Stomach (tissue), 8 donors: ENCODE measurements at regions not wholly inside any gene's neighbourhood (a gene's known extent, or its start where the extent isn't known, plus 50 kb on each side); places are given as distances from the start of the nearest gene placed in this dataset.

ENCODE experiments used
- DNase-seq, 2 donors: peaks; one replicate each; pipeline versions ENCODE4 v3.0.0 to v3.0.0-alpha.2; 2013 to 2019
- H3K27ac ChIP-seq, 5 donors: fragments of 200-600 bp in 4 of 5; sonication (generic) in 4 of 5; one replicate each; pipeline ENCODE4 v1.5.1; 2013 to 2019; ENCODE audit warnings: mild to moderate bottlenecking in 1 of 5, moderate library complexity in 1 of 5
- H3K27me3 ChIP-seq, 3 donors: fragments of 200-600 bp; sonication (generic); one replicate each; pipeline ENCODE4 v1.5.1; 2017 to 2019; ENCODE audit warnings: mixed run types in 1 of 3
- H3K36me3 ChIP-seq, 4 donors: fragments of 200-600 bp; sonication (generic); 1 replicate in 3 of 4; 2 replicates in 1 of 4; pipeline ENCODE4 v1.5.1; 2016 to 2019
- H3K4me1 ChIP-seq, 4 donors: fragments of 200-600 bp; sonication (generic); one replicate each; pipeline ENCODE4 v1.5.1; 2016 to 2019
- H3K4me3 ChIP-seq, 4 donors: fragments of 200-600 bp; sonication (generic) in 3 of 4; one replicate each; pipeline ENCODE4 v1.5.1; 2016 to 2019; ENCODE audit warnings: mild to moderate bottlenecking in 1 of 4
- H3K9me3 ChIP-seq, 4 donors: fragments of 200-600 bp; sonication (generic); one replicate each; pipeline ENCODE4 v1.5.1; 2016 to 2019
- EP300 ChIP-seq: sonication (generic); formaldehyde crosslinking; IDR thresholded peaks from one replicate; pipeline ENCODE4 v1.6.1; 2017; ENCODE audit warnings: antibody characterized with exemption
- POLR2A ChIP-seq, 4 donors: fragments of 450-650 bp; IDR thresholded peaks; one replicate each; pipeline ENCODE4 v1.6.1; 2016; ENCODE audit warnings: antibody characterized with exemption in 4 of 4, control low read depth in 2 of 4, mild to moderate bottlenecking in 1 of 4, moderate library complexity in 1 of 4
- POLR2AphosphoS5 ChIP-seq, 3 donors: sonication (generic); formaldehyde crosslinking; IDR thresholded peaks; one replicate each; pipeline ENCODE4 v1.6.1; 2016; ENCODE audit warnings: antibody characterized with exemption in 3 of 3
- WGBS, 5 donors: extraction: QIAGEN DNeasy Blood & Tissue Kit in 3 of 5; methylation state at CpG; one replicate each; pipeline versions ENCODE4 v1.1.5 to v1.1.7; 2013 to 2018; 5-methylcytosine and 5-hydroxymethylcytosine counted together
- intact Hi-C: fragments of 100-400 bp; cut with DNase I; formaldehyde crosslinking; loops from one replicate; pipeline ENCODE4 v1.15.1; 2023; ENCODE audit warnings: low total_unique reads
- TF ChIP-seq, protein P1 (sequence below), 7 experiments: fragments of 450-650 bp in 4 of 7; fragments of 200-600 bp in 3 of 7; sonication (generic) in 3 of 7; IDR thresholded peaks; one replicate each; pipeline ENCODE4 v1.5.1; 2016 to 2019; ENCODE audit warnings: antibody characterized with exemption in 7 of 7, control low read depth in 2 of 7, mild to moderate bottlenecking in 1 of 7
- donor health status: healthy with polysubstance abuse.
- donor health status: Bipolar disorder and iron deficiency.
- donor health status: healthy.

GRCh38 chr4:134343656-134344055 is 142.1 kb upstream of the PABPC4L start:
- H3K9me3 ChIP-seq, result no peaks in the 10 kb centered on the region
- no peak overlapping the region for H3K27ac ChIP-seq
- WGBS, 5 donors, result 79 to 89% (median 88%) methylated on average over 5 of the region's 5 CpGs
- intact Hi-C loops, result no loop called here
- TF ChIP-seq, protein P1, sequence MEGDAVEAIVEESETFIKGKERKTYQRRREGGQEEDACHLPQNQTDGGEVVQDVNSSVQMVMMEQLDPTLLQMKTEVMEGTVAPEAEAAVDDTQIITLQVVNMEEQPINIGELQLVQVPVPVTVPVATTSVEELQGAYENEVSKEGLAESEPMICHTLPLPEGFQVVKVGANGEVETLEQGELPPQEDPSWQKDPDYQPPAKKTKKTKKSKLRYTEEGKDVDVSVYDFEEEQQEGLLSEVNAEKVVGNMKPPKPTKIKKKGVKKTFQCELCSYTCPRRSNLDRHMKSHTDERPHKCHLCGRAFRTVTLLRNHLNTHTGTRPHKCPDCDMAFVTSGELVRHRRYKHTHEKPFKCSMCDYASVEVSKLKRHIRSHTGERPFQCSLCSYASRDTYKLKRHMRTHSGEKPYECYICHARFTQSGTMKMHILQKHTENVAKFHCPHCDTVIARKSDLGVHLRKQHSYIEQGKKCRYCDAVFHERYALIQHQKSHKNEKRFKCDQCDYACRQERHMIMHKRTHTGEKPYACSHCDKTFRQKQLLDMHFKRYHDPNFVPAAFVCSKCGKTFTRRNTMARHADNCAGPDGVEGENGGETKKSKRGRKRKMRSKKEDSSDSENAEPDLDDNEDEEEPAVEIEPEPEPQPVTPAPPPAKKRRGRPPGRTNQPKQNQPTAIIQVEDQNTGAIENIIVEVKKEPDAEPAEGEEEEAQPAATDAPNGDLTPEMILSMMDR (IDR thresholded peaks at IDR 0.05), result no peak
- TF ChIP-seq EP300, result no peak
- no peak for TF ChIP-seq POLR2AphosphoS5 (IDR thresholded peaks at IDR 0.05)
- TF ChIP-seq POLR2A (IDR thresholded peaks at IDR 0.05), result no peak
- no peaks in the 10 kb centered on the region for H3K36me3 ChIP-seq
- H3K27me3 ChIP-seq, result no peaks in the 10 kb centered on the region
- no peaks in the 10 kb centered on the region for H3K4me1 ChIP-seq
- no peak for DNase-seq
- no peak overlapping the region for H3K4me3 ChIP-seq

DNA sequence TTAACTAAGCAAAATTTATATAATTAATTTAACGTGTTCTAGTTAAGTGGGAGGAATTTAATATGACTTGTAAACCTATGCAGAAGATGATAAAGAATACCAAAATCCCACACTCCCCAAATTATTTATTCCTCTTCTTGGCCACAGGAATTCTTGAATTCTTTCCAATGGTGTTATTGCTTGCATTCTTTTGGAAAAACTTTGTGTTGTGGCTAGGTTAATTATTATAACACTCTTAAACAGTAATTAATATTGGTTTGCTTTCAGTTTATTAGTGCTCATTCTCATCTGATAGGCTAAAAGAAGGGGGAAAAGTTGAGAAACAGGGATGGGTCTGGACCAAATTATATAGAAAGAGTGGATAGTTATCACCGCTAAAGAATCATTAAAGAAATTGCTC is 141.5 kb upstream of the PABPC4L start:
- Histone ChIP-seq H3K36me3 (no peaks in the 10 kb centered on the region), H3K27me3 (no peaks in the 10 kb centered on the region), H3K9me3 (no peaks in the 10 kb centered on the region), H3K27ac (no peak overlapping the region), H3K4me3 (no peak overlapping the region), H3K4me1 (no peaks in the 10 kb centered on the region)
- DNase-seq, result no peak
- intact Hi-C loops, result no loop called here
- 0 to 89% (median 36%) methylated on average over 2 of the region's 2 CpGs for WGBS, 5 donors
- TF ChIP-seq EP300, result no peak
- no peak for TF ChIP-seq POLR2A (IDR thresholded peaks at IDR 0.05)
- no peak for TF ChIP-seq POLR2AphosphoS5 (IDR thresholded peaks at IDR 0.05)
- TF ChIP-seq, protein P1 (IDR thresholded peaks at IDR 0.05), result no peak

DNA sequence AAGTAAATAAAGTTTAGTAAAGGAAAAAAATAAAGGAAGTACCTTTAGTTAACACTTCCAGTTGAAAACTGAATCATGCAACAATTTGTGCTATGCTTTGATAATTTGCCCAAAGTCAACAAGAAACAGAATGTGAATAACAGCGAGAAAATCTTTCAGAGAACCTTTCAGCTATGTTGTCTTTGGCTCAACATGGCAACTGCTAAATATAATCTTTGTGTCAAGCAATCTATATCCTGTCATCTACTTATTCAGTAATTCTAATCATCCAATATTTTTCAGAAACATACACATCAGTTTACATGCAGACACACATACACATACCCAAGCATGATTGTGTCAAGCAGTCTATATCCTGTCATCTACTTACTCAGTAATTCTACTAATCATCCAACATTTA is 136.0 kb upstream of the PABPC4L start:
- Histone ChIP-seq H3K4me3 (no peak overlapping the region), H3K27ac (no peak overlapping the region), H3K9me3 (no peaks in the 10 kb centered on the region), H3K4me1 (no peaks in the 10 kb centered on the region), H3K27me3 (no peaks in the 10 kb centered on the region), H3K36me3 (no peaks in the 10 kb centered on the region)
- 29 to 43% (median 39%) methylated on average over 1 of the region's 1 CpG for WGBS, 5 donors
- no peak for DNase-seq
- no peak for TF ChIP-seq POLR2A (IDR thresholded peaks at IDR 0.05)
- no peak for TF ChIP-seq POLR2AphosphoS5 (IDR thresholded peaks at IDR 0.05)
- intact Hi-C loops, result no loop called here

DNA sequence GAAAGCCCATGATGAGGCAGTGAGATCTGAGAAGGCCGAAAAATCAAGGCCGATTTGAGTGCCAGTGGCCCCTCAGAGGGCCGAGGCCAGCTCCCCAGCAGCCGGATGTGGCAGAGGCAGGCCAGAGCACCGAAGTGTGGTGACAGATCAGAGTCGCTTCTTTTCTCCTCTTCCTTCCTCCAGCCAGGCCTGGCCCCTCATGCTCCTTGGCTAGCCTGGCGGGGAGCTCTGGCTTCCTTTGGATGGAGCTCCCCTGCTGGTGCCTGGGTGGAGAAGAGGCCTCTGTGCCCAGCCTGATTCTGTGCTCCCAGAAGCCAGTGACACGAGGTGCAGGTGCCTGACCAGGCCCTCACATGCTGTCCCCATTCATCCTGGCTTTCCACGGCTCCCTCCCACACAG is 127.2 kb upstream of the PABPC4L start:
- intact Hi-C loops, result no loop called here
- no peak for DNase-seq
- TF ChIP-seq EP300, result no peak
- TF ChIP-seq, protein P1 (IDR thresholded peaks at IDR 0.05), result no peak
- no peak for TF ChIP-seq POLR2AphosphoS5 (IDR thresholded peaks at IDR 0.05)
- no peak for TF ChIP-seq POLR2A (IDR thresholded peaks at IDR 0.05)

DNA sequence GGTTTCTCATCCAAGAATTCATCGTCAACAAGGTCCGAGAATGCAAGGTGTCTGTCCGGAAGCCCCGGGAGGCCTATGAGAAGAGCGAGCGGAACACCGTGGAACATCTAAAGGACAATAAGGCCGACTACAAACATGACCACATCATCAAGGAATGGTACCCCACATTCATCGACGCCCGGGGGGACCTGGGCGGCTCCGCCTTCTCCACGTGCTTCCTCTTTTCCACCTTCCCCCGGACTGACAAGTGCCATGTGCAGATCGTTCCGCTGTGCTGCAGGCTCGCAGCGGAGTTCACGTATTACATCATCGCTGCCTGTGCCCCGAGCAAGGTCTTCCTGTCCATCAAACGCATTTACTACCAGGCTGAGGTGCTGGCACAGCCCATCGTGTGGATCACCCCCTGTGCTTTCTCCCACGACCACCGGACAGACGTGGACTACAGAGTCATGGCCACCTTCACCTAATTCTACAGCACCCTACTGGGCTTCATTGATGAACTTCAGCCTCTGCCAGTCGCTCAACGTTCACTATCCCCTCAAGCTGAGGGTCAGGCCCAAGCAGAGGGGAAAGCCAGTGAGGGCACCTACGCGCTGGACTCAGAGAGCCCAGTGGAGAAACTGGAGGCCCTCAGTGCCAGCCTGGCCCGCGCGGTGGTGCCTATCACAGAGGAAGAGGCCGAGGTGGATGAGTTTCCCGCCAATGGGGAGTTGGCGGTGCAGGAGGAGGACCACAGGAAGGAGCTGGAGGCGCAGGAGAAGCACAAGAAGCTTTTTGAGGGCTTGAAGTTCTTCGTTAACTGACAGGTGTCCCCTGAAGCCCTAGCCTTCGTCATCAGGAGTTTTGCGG is 125.9 kb upstream of the PABPC4L start:
- Histone ChIP-seq H3K27ac (no peak overlapping the region), H3K27me3 (no peaks in the 10 kb centered on the region), H3K4me3 (no peak overlapping the region), H3K4me1 (no peaks in the 10 kb centered on the region), H3K36me3 (no peaks in the 10 kb centered on the region), H3K9me3 (peaks cover 0 to 14% (median 0%) of the 10 kb centered on the region in 4 donors)
- no peak for TF ChIP-seq POLR2A (IDR thresholded peaks at IDR 0.05)
- TF ChIP-seq EP300, result no peak
- TF ChIP-seq, protein P1 (IDR thresholded peaks at IDR 0.05), result no peak
- TF ChIP-seq POLR2AphosphoS5 (IDR thresholded peaks at IDR 0.05), result no peak
- WGBS, 5 donors, result 85 to 93% (median 91%) methylated on average over 40 to 41 of the region's 41 CpGs
- intact Hi-C loops, result no loop called here
- DNase-seq, result no peak

More for the DNA sequence above, 127.2 kb upstream of the PABPC4L start:
- Histone ChIP-seq H3K27me3 (no peaks in the 10 kb centered on the region), H3K27ac (no peak overlapping the region), H3K9me3 (peaks cover 0 to 14% (median 0%) of the 10 kb centered on the region in 4 donors), H3K4me3 (no peak overlapping the region), H3K36me3 (no peaks in the 10 kb centered on the region), H3K4me1 (no peaks in the 10 kb centered on the region)
- WGBS, 5 donors, result 79 to 88% (median 84%) methylated on average over 9 of the region's 9 CpGs
